CD4-positive, alpha-beta T cell (primary cell): ENCODE measurements at regions not wholly inside any gene's neighbourhood (a gene's known extent, or its start where the extent isn't known, plus 50 kb on each side); places are given as distances from the start of the nearest gene placed in this dataset.

Experiments
- ATAC-seq: fragments of 200-7000 bp; cut with Tn5 transposase; one replicate; pipeline ENCODE4 v1.10.0; 2022; ENCODE audit warnings: mild to moderate bottlenecking; ENCODE audit not compliant: poor library complexity
- CTCF ChIA-PET: fragments of 350-600 bp; sonication (Branson Sonifier 250); formaldehyde crosslinking; loops from one replicate; lab custom pipeline; 2021; ENCODE audit warnings: antibody characterized with exemption, inconsistent platforms; lab: Charles Lee
- POLR2A ChIA-PET: fragments of 350-600 bp; sonication (Branson Sonifier 250); formaldehyde crosslinking; loops from one replicate; lab custom pipeline; 2021; ENCODE audit warnings: antibody characterized with exemption, inconsistent platforms; lab: Charles Lee
- DNase-seq, 14 experiments: peaks; one replicate each; pipeline ENCODE4 v3.0.0-alpha.2; 2013 to 2020; ENCODE audit warnings: mixed read lengths in 2 of 14
- H3K27ac ChIP-seq, 2 donors: one replicate each; pipeline versions ENCODE4 v1.5.1 to v1.7.0; 2013; ENCODE audit warnings: low read length in 2 of 2, low read depth in 1 of 2, mild to moderate bottlenecking in 1 of 2
- H3K27me3 ChIP-seq, 2 experiments: 1 replicate in 1 of 2; 2 replicates in 1 of 2; pipeline versions ENCODE4 v1.6.1 to v1.7.0; 2013; ENCODE audit warnings: low read length in 2 of 2, control low read depth in 1 of 2, mild to moderate bottlenecking in 1 of 2, moderate library complexity in 1 of 2; ENCODE audit not compliant: insufficient read depth in 2 of 2, control insufficient read depth in 1 of 2
- H3K36me3 ChIP-seq: one replicate; pipeline ENCODE4 v1.6.1; 2013; ENCODE audit warnings: low read length, control low read depth; ENCODE audit not compliant: insufficient read depth
- H3K4me1 ChIP-seq: one replicate; pipeline ENCODE4 v1.6.1; 2013; ENCODE audit warnings: low read length, control low read depth; ENCODE audit not compliant: insufficient read depth
- H3K4me3 ChIP-seq: one replicate; pipeline ENCODE4 v1.5.1; 2013; ENCODE audit warnings: mild to moderate bottlenecking, low read length, moderate library complexity
- H3K9me3 ChIP-seq, 2 experiments: 1 replicate in 1 of 2; 2 replicates in 1 of 2; pipeline versions ENCODE4 v1.6.1 to v1.7.0; 2013; ENCODE audit warnings: low read length in 2 of 2, mild to moderate bottlenecking in 2 of 2, control low read depth in 1 of 2, moderate library complexity in 1 of 2; ENCODE audit not compliant: control insufficient read depth in 1 of 2, insufficient read depth in 1 of 2
- H3K27ac Mint-ChIP-seq: one replicate; pipeline ENCODE4 v1.8.0; 2020; ENCODE audit warnings: mixed read lengths
- H3K27me3 Mint-ChIP-seq: one replicate; pipeline ENCODE4 v1.8.0; 2021; ENCODE audit warnings: mixed read lengths
- H3K36me3 Mint-ChIP-seq: one replicate; pipeline ENCODE4 v1.8.0; 2021; ENCODE audit warnings: low read depth, mixed read lengths
- H3K4me1 Mint-ChIP-seq: one replicate; pipeline ENCODE4 v1.8.0; 2021; ENCODE audit warnings: low read depth, mixed read lengths
- H3K4me3 Mint-ChIP-seq: one replicate; pipeline ENCODE4 v1.8.0; 2020; ENCODE audit warnings: mild to moderate bottlenecking, mixed read lengths
- H3K9me3 Mint-ChIP-seq: one replicate; pipeline ENCODE4 v1.8.0; 2020; ENCODE audit warnings: mixed read lengths
- CTCF ChIP-seq: fragments of 200-600 bp; IDR thresholded peaks from one replicate; pipeline ENCODE4 v1.8.0; 2022; ENCODE audit warnings: antibody characterized with exemption, mild to moderate bottlenecking
- intact Hi-C, 2 experiments: fragments of 100-400 bp; cut with DNase I in 1 of 2; cut with micrococcal nuclease in 1 of 2; formaldehyde crosslinking; loops; one replicate each; pipeline versions ENCODE4 v1.15.1 to v1.9.0; 2023 to 2025; cut with DNase I, micrococcal nuclease

GRCh38 chr4:41856797-41857196 is 78.4 kb upstream of the TMEM33 start:
- Histone ChIP-seq H3K9me3 (no peaks in the 10 kb centered on the region), H3K4me3 (no peak overlapping the region), H3K36me3 (no peaks in the 10 kb centered on the region), H3K27ac (no peak overlapping the region), H3K27me3 (peaks cover 9 to 31% of the 10 kb centered on the region in 2 experiments), H3K4me1 (no peaks in the 10 kb centered on the region)
- Mint-ChIP-seq H3K4me1 (no peaks in the 10 kb centered on the region), H3K36me3 (no peaks in the 10 kb centered on the region), H3K4me3 (no peak overlapping the region), H3K27me3 (peaks cover 62% of the 10 kb centered on the region), H3K9me3 (no peaks in the 10 kb centered on the region), H3K27ac (no peak overlapping the region)
- DNase-seq, result no peak
- no peak for ATAC-seq
- POLR2A ChIA-PET, result no interaction called here
- CTCF ChIA-PET, result no interaction called here
- TF ChIP-seq CTCF, result no peak
- intact Hi-C loops, result no loop called here

GRCh38 chr4:41853973-41854372 is 81.3 kb upstream of the TMEM33 start:
- intact Hi-C loops, result no loop called here
- Histone ChIP-seq H3K4me3 (no peak overlapping the region), H3K36me3 (no peaks in the 10 kb centered on the region), H3K27ac (no peak overlapping the region), H3K9me3 (peaks cover 0 to 4% of the 10 kb centered on the region in 2 experiments), H3K27me3 (peaks cover 9 to 17% of the 10 kb centered on the region in 2 experiments), H3K4me1 (no peaks in the 10 kb centered on the region)
- ChIA-PET POLR2A (no interaction called here), CTCF (no interaction called here)
- no peaks in the 10 kb centered on the region for H3K9me3 Mint-ChIP-seq
- no peak overlapping the region for H3K4me3 Mint-ChIP-seq
- peaks cover 61% of the 10 kb centered on the region for H3K27me3 Mint-ChIP-seq
- ATAC-seq, result no peak
- no peak for TF ChIP-seq CTCF
- DNase-seq, result no peak
- no peaks in the 10 kb centered on the region for H3K36me3 Mint-ChIP-seq
- H3K4me1 Mint-ChIP-seq, result no peaks in the 10 kb centered on the region
- H3K27ac Mint-ChIP-seq, result no peak overlapping the region

DNA sequence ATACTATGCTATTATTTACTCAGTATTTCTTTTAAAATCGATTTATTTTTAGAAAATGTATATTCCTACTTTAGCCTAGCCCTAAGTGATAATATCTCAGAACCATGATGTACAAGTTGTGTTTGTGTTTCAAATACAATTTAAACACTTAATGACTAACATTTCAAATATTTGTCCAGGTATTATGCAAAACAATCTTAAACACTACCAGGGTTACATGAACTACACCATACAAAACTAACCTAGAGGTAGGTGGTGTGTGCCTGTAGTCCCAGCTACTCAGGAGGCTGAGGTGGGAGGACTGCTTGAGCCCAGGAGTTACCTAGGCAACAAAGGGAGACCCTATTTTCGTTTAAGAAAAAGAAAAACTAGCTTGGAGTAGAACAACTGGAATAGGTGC is 83.0 kb upstream of the TMEM33 start:
- no peaks in the 10 kb centered on the region for H3K4me1 ChIP-seq
- intact Hi-C loops, result no loop called here
- no peak for TF ChIP-seq CTCF
- peaks cover 51% of the 10 kb centered on the region for H3K27me3 Mint-ChIP-seq
- H3K27me3 ChIP-seq, result peaks cover 7 to 11% of the 10 kb centered on the region in 2 experiments
- ChIA-PET CTCF (no interaction called here), POLR2A (no interaction called here)
- DNase-seq, result no peak
- H3K4me1 Mint-ChIP-seq, result no peaks in the 10 kb centered on the region
- no peak overlapping the region for H3K27ac Mint-ChIP-seq
- no peaks in the 10 kb centered on the region for H3K36me3 ChIP-seq
- H3K9me3 Mint-ChIP-seq, result no peaks in the 10 kb centered on the region
- no peak overlapping the region for H3K27ac ChIP-seq
- peaks cover 0 to 4% of the 10 kb centered on the region in 2 experiments for H3K9me3 ChIP-seq
- no peak overlapping the region for H3K4me3 Mint-ChIP-seq
- no peaks in the 10 kb centered on the region for H3K36me3 Mint-ChIP-seq
- no peak overlapping the region for H3K4me3 ChIP-seq
- no peak for ATAC-seq
